Small intestine (tissue), 7 donors: ENCODE measurements at regions not wholly inside any gene's neighbourhood (a gene's known extent, or its start where the extent isn't known, plus 50 kb on each side); places are given as distances from the start of the nearest gene placed in this dataset.

Experiments used
- DNase-seq, 2 donors: peaks; one replicate each; pipeline versions ENCODE4 v3.0.0 to v3.0.0-alpha.2; 2013
- FAIRE-seq: peaks from 2 replicates; lab custom pipeline; 2012; peaks lifted over from hg19 to GRCh38; lab: Jason Lieb, UNC
- H3K27ac ChIP-seq, 3 donors: one replicate each; pipeline ENCODE4 v1.5.1; 2013; ENCODE audit warnings: low read length in 2 of 3, mild to moderate bottlenecking in 2 of 3, control low read depth in 1 of 3, inconsistent platforms in 1 of 3, low read depth in 1 of 3, moderate library complexity in 1 of 3
- H3K27me3 ChIP-seq, 3 donors: one replicate each; pipeline ENCODE4 v1.6.1; 2013; ENCODE audit warnings: low read length in 3 of 3, inconsistent platforms in 1 of 3; ENCODE audit not compliant: control insufficient read depth in 3 of 3, insufficient read depth in 3 of 3
- H3K36me3 ChIP-seq, 3 donors: one replicate each; pipeline ENCODE4 v1.6.1; 2013; ENCODE audit warnings: low read length in 3 of 3, inconsistent platforms in 1 of 3, low read depth in 1 of 3, mild to moderate bottlenecking in 1 of 3, moderate library complexity in 1 of 3; ENCODE audit not compliant: control insufficient read depth in 3 of 3, insufficient read depth in 2 of 3
- H3K4me1 ChIP-seq, 3 donors: one replicate each; pipeline ENCODE4 v1.6.1; 2013; ENCODE audit warnings: low read length in 2 of 3, inconsistent platforms in 1 of 3, low read depth in 1 of 3, mild to moderate bottlenecking in 1 of 3, moderate library complexity in 1 of 3; ENCODE audit not compliant: control insufficient read depth in 3 of 3, insufficient read depth in 2 of 3
- H3K4me3 ChIP-seq, 3 donors: one replicate each; pipeline ENCODE4 v1.5.1; 2013; ENCODE audit warnings: low read length in 3 of 3, control low read depth in 1 of 3, inconsistent platforms in 1 of 3, low read depth in 1 of 3, mild to moderate bottlenecking in 1 of 3, moderate library complexity in 1 of 3
- H3K9me3 ChIP-seq, 2 donors: one replicate each; pipeline ENCODE4 v1.6.1; 2013; ENCODE audit warnings: low read depth in 1 of 2, low read length in 1 of 2; ENCODE audit not compliant: control insufficient read depth in 2 of 2, insufficient read depth in 1 of 2
- WGBS, 3 donors: extraction: QIAGEN DNeasy Blood & Tissue Kit; methylation state at CpG; one replicate each; pipeline ENCODE4 v1.1.7; 2013; 5-methylcytosine and 5-hydroxymethylcytosine counted together
- donor health status: healthy with polysubstance abuse.
- donor health status: control.
- donor health status: control.
- donor health status: Bipolar disorder and iron deficiency.
- donor health status: healthy.

GRCh38 chr2:155679647-155680046 lies 652.9 kb downstream of the NR4A2 start:
- Histone ChIP-seq H3K4me3 (no peak overlapping the region), H3K4me1 (no peaks in the 10 kb centered on the region), H3K27me3 (no peaks in the 10 kb centered on the region), H3K27ac (no peak overlapping the region), H3K9me3 (no peaks in the 10 kb centered on the region), H3K36me3 (no peaks in the 10 kb centered on the region)
- DNase-seq, result no peak
- WGBS, 3 donors, result 65 to 76% (median 66%) methylated on average over 2 of the region's 2 CpGs
- FAIRE-seq, result no peak

GRCh38 chr2:155675920-155676319 lies 656.6 kb downstream of the NR4A2 start:
- no peak for DNase-seq
- no peaks in the 10 kb centered on the region for H3K27me3 ChIP-seq
- H3K4me1 ChIP-seq, result no peaks in the 10 kb centered on the region
- no peak for FAIRE-seq
- no peaks in the 10 kb centered on the region for H3K9me3 ChIP-seq
- no peaks in the 10 kb centered on the region for H3K36me3 ChIP-seq
- no peak overlapping the region for H3K27ac ChIP-seq
- no peak overlapping the region for H3K4me3 ChIP-seq
- WGBS, 3 donors, result 83 to 90% (median 86%) methylated on average over 2 of the region's 2 CpGs

GRCh38 chr2:155665704-155666103 lies 666.8 kb downstream of the NR4A2 start:
- H3K4me3 ChIP-seq, result no peak overlapping the region
- H3K27me3 ChIP-seq, result no peaks in the 10 kb centered on the region
- H3K27ac ChIP-seq, result no peak overlapping the region
- no peaks in the 10 kb centered on the region for H3K4me1 ChIP-seq
- H3K36me3 ChIP-seq, result no peaks in the 10 kb centered on the region
- 79 to 87% (median 82%) methylated on average over 5 of the region's 5 CpGs for WGBS, 3 donors
- FAIRE-seq, result no peak
- DNase-seq, result no peak
- no peaks in the 10 kb centered on the region for H3K9me3 ChIP-seq

- Histone ChIP-seq H3K36me3 (no peaks in the 10 kb centered on the region), H3K9me3 (no peaks in the 10 kb centered on the region), H3K27ac (no peak overlapping the region), H3K4me3 (no peak overlapping the region), H3K4me1 (no peaks in the 10 kb centered on the region), H3K27me3 (no peaks in the 10 kb centered on the region)
- FAIRE-seq, result no peak
- 85 to 87% (median 87%) methylated on average over 3 of the region's 3 CpGs for WGBS, 3 donors
- no peak for DNase-seq
Measured at GRCh38 chr2:155663265-155663664, 669.3 kb downstream of the NR4A2 start.

- DNase-seq, result no peak
- H3K4me3 ChIP-seq, result no peak overlapping the region
- no peaks in the 10 kb centered on the region for H3K27me3 ChIP-seq
- WGBS, 3 donors, result 87 to 88% (median 88%) methylated on average over 4 of the region's 4 CpGs
- FAIRE-seq, result no peak
- no peaks in the 10 kb centered on the region for H3K36me3 ChIP-seq
- H3K9me3 ChIP-seq, result no peaks in the 10 kb centered on the region
- no peak overlapping the region for H3K27ac ChIP-seq
- H3K4me1 ChIP-seq, result no peaks in the 10 kb centered on the region
Measured at GRCh38 chr2:155662224-155662623, 670.3 kb downstream of the NR4A2 start.

DNA sequence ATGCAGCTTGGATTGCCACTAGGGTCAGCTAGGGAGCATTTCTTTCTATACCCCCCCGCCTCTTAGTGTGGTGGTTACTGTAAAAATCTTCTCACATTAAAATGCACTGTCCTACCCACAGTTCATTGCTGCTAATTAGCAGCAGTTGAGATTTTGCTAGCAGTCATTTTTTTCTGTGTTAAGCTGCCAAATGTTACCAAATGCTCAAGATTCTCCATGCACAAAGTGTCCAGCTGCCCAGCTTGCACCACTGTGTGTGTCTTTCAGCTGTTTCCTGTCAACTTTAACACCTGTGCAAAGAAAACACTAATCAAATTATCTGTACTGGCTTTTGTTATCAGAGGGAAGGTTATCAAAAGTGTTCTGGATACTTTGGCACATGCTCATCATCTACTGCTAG lies 679.3 kb downstream of the NR4A2 start:
- Histone ChIP-seq H3K9me3 (no peaks in the 10 kb centered on the region), H3K4me1 (no peaks in the 10 kb centered on the region), H3K36me3 (no peaks in the 10 kb centered on the region), H3K27ac (no peak overlapping the region), H3K4me3 (no peak overlapping the region), H3K27me3 (no peaks in the 10 kb centered on the region)
- FAIRE-seq (no peak), DNase-seq (no peak)
- WGBS, 3 donors, result 60 to 86% (median 83%) methylated on average over 1 of the region's 1 CpG

- DNase-seq, result no peak
- 75 to 83% (median 75%) methylated on average over 6 of the region's 6 CpGs for WGBS, 3 donors
Measured at GRCh38 chr2:155651851-155652250, 680.7 kb downstream of the NR4A2 start.

GRCh38 chr2:155645791-155646190 lies 686.7 kb downstream of the NR4A2 start:
- FAIRE-seq (no peak), DNase-seq (no peak)
- Histone ChIP-seq H3K36me3 (no peaks in the 10 kb centered on the region), H3K4me1 (no peaks in the 10 kb centered on the region), H3K4me3 (no peak overlapping the region), H3K27ac (no peak overlapping the region), H3K9me3 (no peaks in the 10 kb centered on the region), H3K27me3 (no peaks in the 10 kb centered on the region)

More at GRCh38 chr2:155651851-155652250, 680.7 kb downstream of the NR4A2 start:
- Histone ChIP-seq H3K4me3 (no peak overlapping the region), H3K9me3 (no peaks in the 10 kb centered on the region), H3K36me3 (no peaks in the 10 kb centered on the region), H3K27ac (no peak overlapping the region), H3K4me1 (no peaks in the 10 kb centered on the region), H3K27me3 (no peaks in the 10 kb centered on the region)
- FAIRE-seq, result no peak

- 56 to 70% (median 67%) methylated on average over 2 of the region's 2 CpGs for WGBS, 3 donors
- Histone ChIP-seq H3K4me3 (no peak overlapping the region), H3K27me3 (no peaks in the 10 kb centered on the region), H3K36me3 (no peaks in the 10 kb centered on the region), H3K27ac (no peak overlapping the region), H3K4me1 (no peaks in the 10 kb centered on the region), H3K9me3 (no peaks in the 10 kb centered on the region)
- FAIRE-seq (no peak), DNase-seq (no peak)
Measured at GRCh38 chr2:155643056-155643775, 689.3 kb downstream of the NR4A2 start.
